ENCODE measurements at regions not wholly inside any gene's neighbourhood (a gene's known extent, or its start where the extent isn't known, plus 50 kb on each side); places are given as distances from the start of the nearest gene placed in this dataset.

DNA sequence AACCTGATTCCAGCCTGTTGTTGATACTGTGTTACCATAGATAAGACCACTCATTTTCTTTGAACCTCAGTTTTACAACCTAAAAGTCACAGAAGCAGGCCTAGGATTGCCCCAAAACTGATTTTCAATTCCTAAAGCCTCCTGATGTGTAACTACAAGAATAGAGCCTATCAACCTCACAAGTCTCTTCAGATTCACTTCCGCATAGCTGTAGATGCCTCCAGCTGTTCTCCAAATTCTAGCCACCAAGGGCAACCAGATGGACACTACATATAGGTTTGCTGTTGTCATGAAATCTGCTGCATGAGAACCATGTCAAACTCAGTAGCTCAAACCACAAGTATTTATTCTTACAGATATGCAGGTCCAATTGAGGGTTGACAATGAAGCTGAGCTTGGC is 143.5 kb downstream of the SPATA31D1 start:
- TF ChIP-seq, protein P1, sequence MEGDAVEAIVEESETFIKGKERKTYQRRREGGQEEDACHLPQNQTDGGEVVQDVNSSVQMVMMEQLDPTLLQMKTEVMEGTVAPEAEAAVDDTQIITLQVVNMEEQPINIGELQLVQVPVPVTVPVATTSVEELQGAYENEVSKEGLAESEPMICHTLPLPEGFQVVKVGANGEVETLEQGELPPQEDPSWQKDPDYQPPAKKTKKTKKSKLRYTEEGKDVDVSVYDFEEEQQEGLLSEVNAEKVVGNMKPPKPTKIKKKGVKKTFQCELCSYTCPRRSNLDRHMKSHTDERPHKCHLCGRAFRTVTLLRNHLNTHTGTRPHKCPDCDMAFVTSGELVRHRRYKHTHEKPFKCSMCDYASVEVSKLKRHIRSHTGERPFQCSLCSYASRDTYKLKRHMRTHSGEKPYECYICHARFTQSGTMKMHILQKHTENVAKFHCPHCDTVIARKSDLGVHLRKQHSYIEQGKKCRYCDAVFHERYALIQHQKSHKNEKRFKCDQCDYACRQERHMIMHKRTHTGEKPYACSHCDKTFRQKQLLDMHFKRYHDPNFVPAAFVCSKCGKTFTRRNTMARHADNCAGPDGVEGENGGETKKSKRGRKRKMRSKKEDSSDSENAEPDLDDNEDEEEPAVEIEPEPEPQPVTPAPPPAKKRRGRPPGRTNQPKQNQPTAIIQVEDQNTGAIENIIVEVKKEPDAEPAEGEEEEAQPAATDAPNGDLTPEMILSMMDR (IDR thresholded peaks at IDR 0.05; ENCODE audit: low read depth, low read length, poor library complexity, severe bottlenecking): no peak
- TF ChIP-seq EZH2phosphoT487 (IDR thresholded peaks at IDR 0.05; ENCODE audit: borderline replicate concordance, low read length): no peak

Measured in DOHH2 (cell line).